ENCODE measurements at regions not wholly inside any gene's neighbourhood (a gene's known extent, or its start where the extent isn't known, plus 50 kb on each side); places are given as distances from the start of the nearest gene placed in this dataset.

DNA sequence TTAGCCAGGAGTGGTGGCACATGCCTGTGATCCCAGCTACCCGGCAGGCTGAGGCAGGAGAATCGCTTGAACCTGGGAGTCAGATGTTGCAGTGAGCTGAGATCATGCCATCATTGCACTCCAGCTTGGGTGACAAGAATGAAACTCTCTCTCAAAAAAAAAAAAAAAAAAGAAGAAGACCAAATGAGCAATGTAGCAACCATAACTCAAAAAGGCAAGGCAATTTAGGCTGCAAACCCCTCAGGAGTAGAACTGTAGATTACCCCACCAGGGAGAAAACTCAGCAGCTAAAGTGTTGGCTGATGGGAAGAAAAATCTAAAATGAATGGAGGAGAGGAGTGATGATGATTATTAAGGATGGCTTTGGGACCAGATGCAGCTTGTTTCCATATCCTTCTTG, 256.7 kb upstream of the UBASH3B start:
- TF ChIP-seq EZH2 (IDR thresholded peaks at IDR 0.05; ENCODE audit: low read depth, low read length, severe bottlenecking) (no peak), SUZ12 (IDR thresholded peaks at IDR 0.05; ENCODE audit: low read length) (no peak), CHD1 (IDR thresholded peaks at IDR 0.05; ENCODE audit: low read depth, low read length) (no peak), TAF1 (IDR thresholded peaks at IDR 0.05; ENCODE audit: low read depth, low read length) (no peak)
- TF ChIP-seq, protein P1, sequence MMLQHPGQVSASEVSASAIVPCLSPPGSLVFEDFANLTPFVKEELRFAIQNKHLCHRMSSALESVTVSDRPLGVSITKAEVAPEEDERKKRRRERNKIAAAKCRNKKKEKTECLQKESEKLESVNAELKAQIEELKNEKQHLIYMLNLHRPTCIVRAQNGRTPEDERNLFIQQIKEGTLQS (IDR thresholded peaks at IDR 0.05; ENCODE audit: insufficient read depth, low read depth, low read length), result no peak
- TF ChIP-seq, protein P2, sequence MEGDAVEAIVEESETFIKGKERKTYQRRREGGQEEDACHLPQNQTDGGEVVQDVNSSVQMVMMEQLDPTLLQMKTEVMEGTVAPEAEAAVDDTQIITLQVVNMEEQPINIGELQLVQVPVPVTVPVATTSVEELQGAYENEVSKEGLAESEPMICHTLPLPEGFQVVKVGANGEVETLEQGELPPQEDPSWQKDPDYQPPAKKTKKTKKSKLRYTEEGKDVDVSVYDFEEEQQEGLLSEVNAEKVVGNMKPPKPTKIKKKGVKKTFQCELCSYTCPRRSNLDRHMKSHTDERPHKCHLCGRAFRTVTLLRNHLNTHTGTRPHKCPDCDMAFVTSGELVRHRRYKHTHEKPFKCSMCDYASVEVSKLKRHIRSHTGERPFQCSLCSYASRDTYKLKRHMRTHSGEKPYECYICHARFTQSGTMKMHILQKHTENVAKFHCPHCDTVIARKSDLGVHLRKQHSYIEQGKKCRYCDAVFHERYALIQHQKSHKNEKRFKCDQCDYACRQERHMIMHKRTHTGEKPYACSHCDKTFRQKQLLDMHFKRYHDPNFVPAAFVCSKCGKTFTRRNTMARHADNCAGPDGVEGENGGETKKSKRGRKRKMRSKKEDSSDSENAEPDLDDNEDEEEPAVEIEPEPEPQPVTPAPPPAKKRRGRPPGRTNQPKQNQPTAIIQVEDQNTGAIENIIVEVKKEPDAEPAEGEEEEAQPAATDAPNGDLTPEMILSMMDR (IDR thresholded peaks at IDR 0.05; ENCODE audit: control extremely low read depth in 1 of 3, insufficient read depth in 1 of 3, low read depth in 1 of 3, low read length in 3 of 3), result no peak

All from H1 (cell line).